Endothelial cell (in vitro differentiated cells): ENCODE measurements at regions not wholly inside any gene's neighbourhood (a gene's known extent, or its start where the extent isn't known, plus 50 kb on each side); places are given as distances from the start of the nearest gene placed in this dataset.

ENCODE experiments used
- DNase-seq: peaks from one replicate; pipeline ENCODE4 v3.0.0; 2021; ENCODE audit warnings: low spot score
- H3K27ac Mint-ChIP-seq: one replicate; pipeline ENCODE4 v1.8.0; 2021; ENCODE audit warnings: mixed read lengths, inconsistent platforms; ENCODE audit not compliant: unreplicated experiment
- H3K27me3 Mint-ChIP-seq: one replicate; pipeline ENCODE4 v1.8.0; 2021; ENCODE audit warnings: mild to moderate bottlenecking, moderate library complexity, mixed read lengths, inconsistent platforms; ENCODE audit not compliant: unreplicated experiment
- H3K36me3 Mint-ChIP-seq: one replicate; pipeline ENCODE4 v1.8.0; 2021; ENCODE audit warnings: mild to moderate bottlenecking, low read depth, mixed read lengths, inconsistent platforms; ENCODE audit not compliant: unreplicated experiment
- H3K4me1 Mint-ChIP-seq: one replicate; pipeline ENCODE4 v1.8.0; 2021; ENCODE audit warnings: mild to moderate bottlenecking, mixed read lengths, inconsistent platforms; ENCODE audit not compliant: unreplicated experiment
- H3K4me3 Mint-ChIP-seq: one replicate; pipeline ENCODE4 v1.8.0; 2021; ENCODE audit warnings: mild to moderate bottlenecking, mixed read lengths, inconsistent platforms; ENCODE audit not compliant: unreplicated experiment
- H3K9me3 Mint-ChIP-seq: one replicate; pipeline ENCODE4 v1.8.0; 2021; ENCODE audit warnings: mixed read lengths, inconsistent platforms; ENCODE audit not compliant: unreplicated experiment
- CTCF ChIP-seq: fragments of 200-600 bp; sonication (generic); IDR thresholded peaks from one replicate; pipeline ENCODE4 v1.5.0; 2021; ENCODE audit warnings: antibody characterized with exemption; ENCODE audit not compliant: unreplicated experiment

GRCh38 chr5:18036531-18036930, 402.3 kb downstream of the TAF11L14 start:
- H3K9me3 Mint-ChIP-seq = no peaks in the 10 kb centered on the region

GRCh38 chr5:18037718-18038117, 403.5 kb downstream of the TAF11L14 start:
- no peak for DNase-seq
- Mint-ChIP-seq H3K9me3 (no peaks in the 10 kb centered on the region), H3K4me3 (no peak overlapping the region), H3K27me3 (no peaks in the 10 kb centered on the region), H3K4me1 (no peaks in the 10 kb centered on the region), H3K27ac (no peak overlapping the region), H3K36me3 (no peaks in the 10 kb centered on the region)
- TF ChIP-seq CTCF = no peak

More at GRCh38 chr5:18036531-18036930, 402.3 kb downstream of the TAF11L14 start:
- no peak overlapping the region for H3K4me3 Mint-ChIP-seq
- TF ChIP-seq CTCF = no peak
- no peaks in the 10 kb centered on the region for H3K27me3 Mint-ChIP-seq
- no peaks in the 10 kb centered on the region for H3K4me1 Mint-ChIP-seq
- no peaks in the 10 kb centered on the region for H3K36me3 Mint-ChIP-seq
- DNase-seq = no peak
- H3K27ac Mint-ChIP-seq = no peak overlapping the region

- Mint-ChIP-seq H3K27ac (no peak overlapping the region), H3K9me3 (no peaks in the 10 kb centered on the region), H3K27me3 (no peaks in the 10 kb centered on the region), H3K4me1 (no peaks in the 10 kb centered on the region), H3K4me3 (no peak overlapping the region), H3K36me3 (no peaks in the 10 kb centered on the region)
- no peak for TF ChIP-seq CTCF
- DNase-seq = no peak
Measured at GRCh38 chr5:18043344-18043743, 409.1 kb downstream of the TAF11L14 start.

- no peak for TF ChIP-seq CTCF
- no peaks in the 10 kb centered on the region for H3K36me3 Mint-ChIP-seq
Measured at GRCh38 chr5:18048449-18048848, 414.2 kb downstream of the TAF11L14 start.

GRCh38 chr5:18050345-18050744, 416.1 kb downstream of the TAF11L14 start:
- Mint-ChIP-seq H3K4me1 (no peaks in the 10 kb centered on the region), H3K36me3 (no peaks in the 10 kb centered on the region)
- no peak for TF ChIP-seq CTCF

More at GRCh38 chr5:18048449-18048848, 414.2 kb downstream of the TAF11L14 start:
- H3K27me3 Mint-ChIP-seq = no peaks in the 10 kb centered on the region
- H3K4me3 Mint-ChIP-seq = no peak overlapping the region
- H3K4me1 Mint-ChIP-seq = no peaks in the 10 kb centered on the region
- H3K27ac Mint-ChIP-seq = no peak overlapping the region
- H3K9me3 Mint-ChIP-seq = no peaks in the 10 kb centered on the region
- DNase-seq = no peak

More at GRCh38 chr5:18050345-18050744, 416.1 kb downstream of the TAF11L14 start:
- Mint-ChIP-seq H3K27ac (no peak overlapping the region), H3K9me3 (no peaks in the 10 kb centered on the region), H3K27me3 (no peaks in the 10 kb centered on the region), H3K4me3 (no peak overlapping the region)
- DNase-seq = no peak
